ENCODE measurements at regions not wholly inside any gene's neighbourhood (a gene's known extent, or its start where the extent isn't known, plus 50 kb on each side); places are given as distances from the start of the nearest gene placed in this dataset.

- Histone ChIP-seq H3K9ac (ENCODE audit: insufficient read depth, low read depth, low read length) (no peak overlapping the region), H3K9me3 (ENCODE audit: low read length) (0 out of 2 replicates have a peak, but pooled peaks cover 4% of the 10 kb centered on the region), H3K4me3 (replicated peaks in 1 of 3; ENCODE audit: insufficient read depth in 1 of 3, low read depth in 2 of 3, low read length in 3 of 3) (no peak overlapping the region), H3K4me1 (ENCODE audit: insufficient read depth, low read length) (no peaks in the 10 kb centered on the region), H2AFZ (ENCODE audit: low read length) (no peak overlapping the region), H3K36me3 (replicated peaks in 1 of 2; ENCODE audit: control insufficient read depth in 1 of 2, insufficient read depth in 2 of 2, low read length in 2 of 2) (no peaks in the 10 kb centered on the region), H3K27ac (ENCODE audit: extremely low read length, insufficient read depth, low read length) (no peak overlapping the region), H3K79me2 (ENCODE audit: insufficient read depth, low read length) (no peaks in the 10 kb centered on the region), H3K4me2 (ENCODE audit: low read depth, low read length) (no peak overlapping the region), H3K27me3 (ENCODE audit: control insufficient read depth in 1 of 2, insufficient read depth in 2 of 2, low read length in 2 of 2) (no peaks in the 10 kb centered on the region), H4K20me1 (ENCODE audit: insufficient read depth, low read length) (no peaks in the 10 kb centered on the region)
- WGBS (ENCODE audit: low lambda C conversion rate) = 51% methylated on average over 1 of the region's 1 CpG
- FAIRE-seq (no peak), DNase-seq (ENCODE audit: low spot score) (no peak), ATAC-seq (no peak)
- CTCF ChIA-PET (ENCODE audit: low intra/inter-chr PET ratio, low total read pairs) = no interaction called here
- intact Hi-C loops (cut with micrococcal nuclease; ENCODE audit: unreplicated experiment) = no loop called here
- in situ Hi-C loops (cut with HindIII; ENCODE audit: extremely low pct_ligation_motif_present, low pct_unique_long_range_greater_than_20kb) = no loop called here
- POLR2A ChIA-PET = no interaction called here
- BruUV-seq (replicated peaks) = no TSS peak
- TF ChIP-seq MXD3 (CRISPR knock-in tag; IDR thresholded peaks at IDR 0.05) = no peak
- TF ChIP-seq ZNF720 (CRISPR knock-in tag; IDR thresholded peaks at IDR 0.05) = no peak
- no peak for TF ChIP-seq ZNF660 (CRISPR knock-in tag; IDR thresholded peaks at IDR 0.05; ENCODE audit: borderline replicate concordance, low read depth)
- TF ChIP-seq GABPB1 (CRISPR knock-in tag; IDR thresholded peaks at IDR 0.05) = no peak
- no peak for TF ChIP-seq ZNF318 (CRISPR knock-in tag; IDR thresholded peaks at IDR 0.05)
- TF ChIP-seq POLR2AphosphoS5 (IDR thresholded peaks at IDR 0.05; ENCODE audit: low read depth, low read length) = no peak
- TF ChIP-seq YEATS4 (CRISPR knock-in tag; IDR thresholded peaks at IDR 0.05; ENCODE audit: borderline replicate concordance) = no peak
- no peak for TF ChIP-seq ZNF839 (CRISPR knock-in tag; IDR thresholded peaks at IDR 0.05; ENCODE audit: borderline replicate concordance)
- TF ChIP-seq ZNF619 (CRISPR knock-in tag; IDR thresholded peaks at IDR 0.05) = no peak
- no peak for TF ChIP-seq ZSCAN21 (CRISPR knock-in tag; IDR thresholded peaks at IDR 0.05; ENCODE audit: borderline replicate concordance)
- TF ChIP-seq, protein P1, sequence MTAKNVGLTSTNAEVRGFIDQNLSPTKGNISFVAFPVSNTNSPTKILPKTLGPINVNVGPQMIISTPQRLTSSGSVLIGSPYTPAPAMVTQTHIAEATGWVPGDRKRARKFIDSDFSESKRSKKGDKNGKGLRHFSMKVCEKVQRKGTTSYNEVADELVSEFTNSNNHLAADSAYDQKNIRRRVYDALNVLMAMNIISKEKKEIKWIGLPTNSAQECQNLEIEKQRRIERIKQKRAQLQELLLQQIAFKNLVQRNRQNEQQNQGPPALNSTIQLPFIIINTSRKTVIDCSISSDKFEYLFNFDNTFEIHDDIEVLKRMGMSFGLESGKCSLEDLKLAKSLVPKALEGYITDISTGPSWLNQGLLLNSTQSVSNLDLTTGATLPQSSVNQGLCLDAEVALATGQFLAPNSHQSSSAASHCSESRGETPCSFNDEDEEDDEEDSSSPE (CRISPR knock-in tag; IDR thresholded peaks at IDR 0.05) = no peak
- no peak for TF ChIP-seq SKIL (CRISPR knock-in tag; IDR thresholded peaks at IDR 0.05; ENCODE audit: borderline replicate concordance)
Observed at GRCh38 chr20:7087803-7088202, 320.3 kb downstream of the BMP2 start.
